Neuronal stem cell (in vitro differentiated cells): ENCODE measurements at regions not wholly inside any gene's neighbourhood (a gene's known extent, or its start where the extent isn't known, plus 50 kb on each side); places are given as distances from the start of the nearest gene placed in this dataset.

Experiments
- DNase-seq: peaks from one replicate; pipeline ENCODE4 v3.0.0-alpha.2; 2013; ENCODE audit warnings: low spot score
- H2AFZ ChIP-seq: one replicate; pipeline ENCODE4 v1.6.1; 2013; ENCODE audit warnings: mild to moderate bottlenecking, low read length, inconsistent platforms
- H2AK5ac ChIP-seq: 2 replicates; pipeline ENCODE4 v1.6.1; 2013; ENCODE audit warnings: low read depth, mild to moderate bottlenecking, inconsistent platforms, low read length, moderate library complexity, mixed read lengths
- H2BK120ac ChIP-seq: 2 replicates; pipeline ENCODE4 v1.6.1; 2013; ENCODE audit warnings: low read depth, mild to moderate bottlenecking, inconsistent platforms, low read length, moderate library complexity, mixed read lengths
- H2BK12ac ChIP-seq: one replicate; pipeline ENCODE4 v1.6.1; 2013; ENCODE audit warnings: low read length, inconsistent platforms
- H2BK15ac ChIP-seq: 2 replicates; pipeline ENCODE4 v1.6.1; 2013; ENCODE audit warnings: mild to moderate bottlenecking, low read length, inconsistent platforms, mixed read lengths
- H2BK5ac ChIP-seq: one replicate; pipeline ENCODE4 v1.6.1; 2013; ENCODE audit warnings: inconsistent platforms, mild to moderate bottlenecking, low read length, moderate library complexity
- H3K14ac ChIP-seq: one replicate; pipeline ENCODE4 v1.6.1; 2013; ENCODE audit warnings: low read length, inconsistent platforms
- H3K18ac ChIP-seq: 2 replicates; pipeline ENCODE4 v1.6.1; 2013; ENCODE audit warnings: low read length, inconsistent platforms
- H3K23ac ChIP-seq: 2 replicates; pipeline ENCODE4 v1.6.1; 2013; ENCODE audit warnings: low read depth, mild to moderate bottlenecking, mixed read lengths, low read length, inconsistent platforms; ENCODE audit not compliant: poor library complexity
- H3K27ac ChIP-seq: replicated peaks from 3 replicates; pipeline ENCODE4 v1.5.1; 2013; ENCODE audit warnings: low read length, inconsistent platforms
- H3K27me3 ChIP-seq, 3 experiments: 2 replicates each; pipeline ENCODE4 v1.6.1; 2013; ENCODE audit warnings: low read length in 3 of 3, mild to moderate bottlenecking in 2 of 3, inconsistent platforms in 1 of 3, low read depth in 1 of 3, mixed read lengths in 1 of 3, moderate library complexity in 1 of 3; ENCODE audit not compliant: control insufficient read depth in 3 of 3, insufficient read depth in 3 of 3
- H3K36me3 ChIP-seq, 2 donors: replicated peaks in 1 of 2; 2 replicates each; pipeline ENCODE4 v1.6.1; 2013; ENCODE audit warnings: low read length in 2 of 2; ENCODE audit not compliant: control insufficient read depth in 2 of 2, insufficient read depth in 2 of 2
- H3K4ac ChIP-seq: 2 replicates; pipeline ENCODE4 v1.6.1; 2013; ENCODE audit warnings: inconsistent platforms, mild to moderate bottlenecking, low read length, moderate library complexity
- H3K4me1 ChIP-seq, 2 donors: 1 replicate in 1 of 2; 2 replicates in 1 of 2; pipeline ENCODE4 v1.6.1; 2013; ENCODE audit warnings: low read length in 2 of 2, low read depth in 1 of 2; ENCODE audit not compliant: control insufficient read depth in 2 of 2, insufficient read depth in 1 of 2
- H3K4me2 ChIP-seq: one replicate; pipeline ENCODE4 v1.6.1; 2013; ENCODE audit warnings: mild to moderate bottlenecking, low read length, inconsistent platforms; ENCODE audit not compliant: insufficient read depth, poor library complexity, severe bottlenecking
- H3K4me3 ChIP-seq, 2 donors: 2 replicates each; pipeline ENCODE4 v1.5.1; 2013; ENCODE audit warnings: low read length in 2 of 2, mild to moderate bottlenecking in 2 of 2, inconsistent platforms in 1 of 2, moderate library complexity in 1 of 2
- H3K79me1 ChIP-seq: one replicate; pipeline ENCODE4 v1.6.1; 2013; ENCODE audit warnings: low read depth, mild to moderate bottlenecking, inconsistent platforms, low read length, moderate library complexity
- H3K9ac ChIP-seq: one replicate; pipeline ENCODE4 v1.6.1; 2013; ENCODE audit warnings: mild to moderate bottlenecking, low read depth, low read length, inconsistent platforms; ENCODE audit not compliant: poor library complexity
- H3K9me3 ChIP-seq, 2 donors: replicated peaks in 1 of 2; 2 replicates each; pipeline versions ENCODE3 to v1.6.1; 2013; ENCODE audit warnings: low read length in 2 of 2, mild to moderate bottlenecking in 2 of 2, inconsistent platforms in 1 of 2, low read depth in 1 of 2, mixed read lengths in 1 of 2, moderate library complexity in 1 of 2; ENCODE audit not compliant: control insufficient read depth in 2 of 2, insufficient read depth in 1 of 2
- H4K8ac ChIP-seq: one replicate; pipeline ENCODE4 v1.6.1; 2013; ENCODE audit warnings: low read depth, mild to moderate bottlenecking, inconsistent platforms, low read length, moderate library complexity
- H4K91ac ChIP-seq: one replicate; pipeline ENCODE4 v1.6.1; 2013; ENCODE audit warnings: low read length, low read depth, mild to moderate bottlenecking, inconsistent platforms; ENCODE audit not compliant: poor library complexity
- WGBS, 2 donors: extraction: QIAGEN DNeasy Blood & Tissue Kit; methylation state at CpG; one replicate each; pipeline ENCODE4 v1.1.7; 2013; ENCODE audit warnings: missing lambda C conversion rate in 2 of 2, mixed read lengths in 1 of 2; ENCODE audit not compliant: insufficient read length in 2 of 2, insufficient replicate concordance in 1 of 2; ENCODE audit errors: extremely low coverage in 2 of 2; 5-methylcytosine and 5-hydroxymethylcytosine counted together

GRCh38 chr6:40282986-40283385, 304.2 kb downstream of the LRFN2 start:
- no peak overlapping the region for H4K8ac ChIP-seq
- H3K27me3 ChIP-seq: peaks cover 0 to 10% (median 0%) of the 10 kb centered on the region in 3 experiments
- no peaks in the 10 kb centered on the region for H3K36me3 ChIP-seq
- DNase-seq: no peak
- H3K14ac ChIP-seq: no peak overlapping the region
- H2AFZ ChIP-seq: no peak overlapping the region
- no peak overlapping the region for H3K4me3 ChIP-seq
- H2BK12ac ChIP-seq: no peak overlapping the region
- H3K4me2 ChIP-seq: no peak overlapping the region
- no peaks in the 10 kb centered on the region for H3K9me3 ChIP-seq
- peaks cover 0 to 9% of the 10 kb centered on the region in 2 donors for H3K4me1 ChIP-seq
- no peak overlapping the region for H3K4ac ChIP-seq
- WGBS, 2 donors: no CpG with 5 or more reads among the region's 2 CpGs
- H4K91ac ChIP-seq: no peak overlapping the region
- no peak overlapping the region for H2AK5ac ChIP-seq
- H2BK120ac ChIP-seq: no peak overlapping the region
- no peak overlapping the region for H2BK5ac ChIP-seq
- H3K79me1 ChIP-seq: no peaks in the 10 kb centered on the region
- H3K18ac ChIP-seq: peak overlapping the region; percentile 68
- H2BK15ac ChIP-seq: no peak overlapping the region
- H3K23ac ChIP-seq: no peak overlapping the region
- no peak overlapping the region for H3K9ac ChIP-seq
- H3K27ac ChIP-seq: no peak overlapping the region

DNA sequence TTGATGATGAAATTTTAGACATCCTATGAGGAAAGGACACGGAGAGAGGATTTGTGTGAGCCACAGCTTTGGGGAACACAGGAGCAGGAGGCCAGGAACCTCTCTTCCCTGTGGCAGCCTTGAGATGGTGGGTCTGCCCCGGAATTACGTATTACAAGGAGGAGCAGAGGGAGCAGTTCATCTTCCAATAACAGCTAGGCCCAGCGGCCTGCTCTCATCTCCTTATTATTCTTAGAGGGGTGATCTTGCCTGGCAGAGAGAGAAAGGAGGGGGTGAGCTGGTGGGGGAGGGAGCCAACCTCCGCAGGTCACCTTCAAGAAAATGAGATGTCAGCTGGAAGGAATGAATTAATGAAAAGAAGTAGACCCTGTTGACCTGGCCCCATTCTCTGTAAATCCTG, 305.8 kb downstream of the LRFN2 start:
- peaks cover 0 to 8% of the 10 kb centered on the region in 2 donors for H3K4me1 ChIP-seq
- no CpG with 5 or more reads among the region's 5 CpGs for WGBS, 2 donors
- H2AFZ ChIP-seq: no peak overlapping the region
- no peak overlapping the region for H2BK15ac ChIP-seq
- no peak overlapping the region for H3K9ac ChIP-seq
- H3K79me1 ChIP-seq: no peaks in the 10 kb centered on the region
- H3K9me3 ChIP-seq: no peaks in the 10 kb centered on the region
- H4K8ac ChIP-seq: no peak overlapping the region
- no peak overlapping the region for H2BK12ac ChIP-seq
- no peak overlapping the region for H2BK120ac ChIP-seq
- no peak overlapping the region for H2AK5ac ChIP-seq
- no peaks in the 10 kb centered on the region for H3K36me3 ChIP-seq
- DNase-seq: no peak
- peaks cover 0 to 7% (median 0%) of the 10 kb centered on the region in 3 experiments for H3K27me3 ChIP-seq
- H2BK5ac ChIP-seq: no peak overlapping the region
- no peak overlapping the region for H3K18ac ChIP-seq
- no peak overlapping the region for H3K27ac ChIP-seq
- no peak overlapping the region for H3K4me3 ChIP-seq
- no peak overlapping the region for H3K14ac ChIP-seq
- H3K4ac ChIP-seq: no peak overlapping the region
- H4K91ac ChIP-seq: no peak overlapping the region
- H3K23ac ChIP-seq: no peak overlapping the region
- no peak overlapping the region for H3K4me2 ChIP-seq

- Histone ChIP-seq H3K18ac (no peak overlapping the region), H3K9me3 (no peaks in the 10 kb centered on the region), H3K9ac (no peak overlapping the region), H2BK15ac (no peak overlapping the region), H3K27ac (no peak overlapping the region), H2BK12ac (no peak overlapping the region), H2AK5ac (no peak overlapping the region), H3K23ac (no peak overlapping the region), H3K79me1 (no peaks in the 10 kb centered on the region), H4K8ac (no peak overlapping the region), H2AFZ (no peak overlapping the region), H2BK120ac (no peak overlapping the region), H3K36me3 (no peaks in the 10 kb centered on the region), H3K4me2 (no peak overlapping the region), H4K91ac (no peak overlapping the region), H3K4me1 (peaks cover 0 to 6% of the 10 kb centered on the region in 2 donors), H3K4me3 (no peak overlapping the region), H3K27me3 (peaks cover 0 to 1% (median 0%) of the 10 kb centered on the region in 3 experiments), H2BK5ac (no peak overlapping the region), H3K14ac (no peak overlapping the region), H3K4ac (no peak overlapping the region)
- no peak for DNase-seq
- WGBS, 2 donors: no CpG with 5 or more reads among the region's 3 CpGs
These were observed 306.9 kb downstream of the LRFN2 start for GRCh38 chr6:40280231-40280630.

DNA sequence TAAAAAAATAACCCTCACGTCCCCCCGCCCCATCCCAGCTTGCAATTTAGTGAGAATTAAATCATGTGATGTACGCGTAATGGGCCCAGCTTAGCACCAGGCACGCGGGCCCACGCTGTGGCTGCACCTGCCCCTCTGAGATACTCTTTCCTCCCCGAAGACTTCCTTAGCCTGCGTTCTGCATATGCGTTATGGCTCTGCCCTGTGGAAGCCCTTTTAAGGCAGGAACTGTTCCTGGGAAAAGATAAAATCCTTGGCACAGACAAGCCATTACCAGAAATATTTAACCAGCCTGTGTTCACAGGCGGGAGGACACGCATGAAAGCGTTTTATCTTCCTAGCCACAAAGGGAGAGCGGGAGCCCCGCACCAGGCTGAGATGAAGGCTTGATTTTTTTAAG, 311.0 kb downstream of the LRFN2 start:
- Histone ChIP-seq H2BK12ac (no peak overlapping the region), H3K4ac (no peak overlapping the region), H3K4me2 (no peak overlapping the region), H3K27ac (no peak overlapping the region), H3K36me3 (no peaks in the 10 kb centered on the region), H3K4me1 (no peaks in the 10 kb centered on the region), H3K14ac (no peak overlapping the region), H3K18ac (no peak overlapping the region), H4K91ac (no peak overlapping the region), H3K9ac (no peak overlapping the region), H2BK120ac (no peak overlapping the region), H2BK5ac (no peak overlapping the region), H2BK15ac (no peak overlapping the region), H3K4me3 (no peak overlapping the region), H3K27me3 (no peaks in the 10 kb centered on the region), H2AK5ac (no peak overlapping the region), H2AFZ (no peak overlapping the region), H3K79me1 (no peaks in the 10 kb centered on the region), H3K9me3 (no peaks in the 10 kb centered on the region), H4K8ac (peak overlapping the region; percentile 88), H3K23ac (no peak overlapping the region)
- WGBS, 2 donors: no CpG with 5 or more reads among the region's 15 CpGs
- DNase-seq: no peak
